GM23338 (cell line): ENCODE measurements at regions not wholly inside any gene's neighbourhood (a gene's known extent, or its start where the extent isn't known, plus 50 kb on each side); places are given as distances from the start of the nearest gene placed in this dataset.

Source experiments
- CREB1 ChIP-seq: fragments of 250-450 bp; sonication (Bioruptor Pico); IDR thresholded peaks from 2 replicates; pipeline ENCODE4 v1.5.0; 2020; ENCODE audit warnings: low read depth, mild to moderate bottlenecking, moderate library complexity
- EZH2 ChIP-seq: fragments of 200-600 bp; sonication (generic); IDR thresholded peaks from one replicate; pipeline ENCODE4 v1.8.0; 2017; ENCODE audit warnings: antibody characterized with exemption, mild to moderate bottlenecking, low read depth; ENCODE audit not compliant: unreplicated experiment
- EZH2phosphoT487 ChIP-seq: fragments of 200-600 bp; sonication (generic); IDR thresholded peaks from one replicate; pipeline ENCODE4 v1.8.1; 2018; ENCODE audit warnings: antibody characterized with exemption; ENCODE audit not compliant: unreplicated experiment
- JUNB ChIP-seq: IDR thresholded peaks from one replicate; pipeline ENCODE4 v1.6.1; 2016; ENCODE audit warnings: antibody characterized with exemption; ENCODE audit not compliant: unreplicated experiment
- NANOG ChIP-seq: IDR thresholded peaks from 2 replicates; pipeline ENCODE4 v1.6.1; 2016; ENCODE audit warnings: antibody characterized with exemption, borderline replicate concordance
- POLR2AphosphoS5 ChIP-seq: IDR thresholded peaks from 2 replicates; pipeline ENCODE4 v1.6.1; 2016; ENCODE audit warnings: antibody characterized with exemption, low read depth
- REST ChIP-seq: IDR thresholded peaks from one replicate; pipeline ENCODE4 v1.6.1; 2018; ENCODE audit warnings: antibody characterized with exemption; ENCODE audit not compliant: unreplicated experiment
- STAT1 ChIP-seq: IDR thresholded peaks from one replicate; pipeline ENCODE4 v1.6.1; 2016; ENCODE audit warnings: antibody characterized with exemption; ENCODE audit not compliant: unreplicated experiment
- ZNF114 ChIP-seq: fragments of 250-450 bp; sonication (Bioruptor Pico); IDR thresholded peaks from 2 replicates; pipeline ENCODE4 v1.5.0; 2020; ENCODE audit warnings: mild to moderate bottlenecking, moderate library complexity
- ZNF331 ChIP-seq: fragments of 250-450 bp; sonication (Bioruptor Pico); IDR thresholded peaks from 2 replicates; pipeline ENCODE4 v1.5.0; 2020; ENCODE audit warnings: low read depth, mild to moderate bottlenecking, moderate library complexity
- TF ChIP-seq, protein P1 (sequence below), 2 experiments: fragments of 200-600 bp in 1 of 2; sonication (generic) in 1 of 2; conservative IDR thresholded peaks; 2 replicates each; pipeline versions ENCODE4 v1.5.1 to v1.6.1; 2016 to 2017; ENCODE audit warnings: antibody characterized with exemption in 2 of 2, low read depth in 2 of 2, mild to moderate bottlenecking in 2 of 2, moderate library complexity in 1 of 2
- TF ChIP-seq, protein P2 (sequence below): IDR thresholded peaks from 2 replicates; pipeline ENCODE4 v1.6.1; 2016; ENCODE audit warnings: antibody characterized with exemption
- TF ChIP-seq, protein P3 (sequence below): fragments of 250-450 bp; sonication (Bioruptor Pico); IDR thresholded peaks from 2 replicates; pipeline ENCODE4 v1.5.0; 2020; ENCODE audit warnings: mild to moderate bottlenecking, moderate library complexity

- TF ChIP-seq, protein P1, sequence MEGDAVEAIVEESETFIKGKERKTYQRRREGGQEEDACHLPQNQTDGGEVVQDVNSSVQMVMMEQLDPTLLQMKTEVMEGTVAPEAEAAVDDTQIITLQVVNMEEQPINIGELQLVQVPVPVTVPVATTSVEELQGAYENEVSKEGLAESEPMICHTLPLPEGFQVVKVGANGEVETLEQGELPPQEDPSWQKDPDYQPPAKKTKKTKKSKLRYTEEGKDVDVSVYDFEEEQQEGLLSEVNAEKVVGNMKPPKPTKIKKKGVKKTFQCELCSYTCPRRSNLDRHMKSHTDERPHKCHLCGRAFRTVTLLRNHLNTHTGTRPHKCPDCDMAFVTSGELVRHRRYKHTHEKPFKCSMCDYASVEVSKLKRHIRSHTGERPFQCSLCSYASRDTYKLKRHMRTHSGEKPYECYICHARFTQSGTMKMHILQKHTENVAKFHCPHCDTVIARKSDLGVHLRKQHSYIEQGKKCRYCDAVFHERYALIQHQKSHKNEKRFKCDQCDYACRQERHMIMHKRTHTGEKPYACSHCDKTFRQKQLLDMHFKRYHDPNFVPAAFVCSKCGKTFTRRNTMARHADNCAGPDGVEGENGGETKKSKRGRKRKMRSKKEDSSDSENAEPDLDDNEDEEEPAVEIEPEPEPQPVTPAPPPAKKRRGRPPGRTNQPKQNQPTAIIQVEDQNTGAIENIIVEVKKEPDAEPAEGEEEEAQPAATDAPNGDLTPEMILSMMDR (conservative IDR thresholded peaks at IDR 0.05; ENCODE audit: low read depth in 2 of 2), result peak; percentile 72 to 93
- TF ChIP-seq EZH2, result no peak
- no peak for TF ChIP-seq CREB1
- no peak for TF ChIP-seq REST
- TF ChIP-seq POLR2AphosphoS5, result no peak
- TF ChIP-seq, protein P2, sequence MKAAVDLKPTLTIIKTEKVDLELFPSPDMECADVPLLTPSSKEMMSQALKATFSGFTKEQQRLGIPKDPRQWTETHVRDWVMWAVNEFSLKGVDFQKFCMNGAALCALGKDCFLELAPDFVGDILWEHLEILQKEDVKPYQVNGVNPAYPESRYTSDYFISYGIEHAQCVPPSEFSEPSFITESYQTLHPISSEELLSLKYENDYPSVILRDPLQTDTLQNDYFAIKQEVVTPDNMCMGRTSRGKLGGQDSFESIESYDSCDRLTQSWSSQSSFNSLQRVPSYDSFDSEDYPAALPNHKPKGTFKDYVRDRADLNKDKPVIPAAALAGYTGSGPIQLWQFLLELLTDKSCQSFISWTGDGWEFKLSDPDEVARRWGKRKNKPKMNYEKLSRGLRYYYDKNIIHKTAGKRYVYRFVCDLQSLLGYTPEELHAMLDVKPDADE, result no peak
- no peak for TF ChIP-seq EZH2phosphoT487
- TF ChIP-seq JUNB, result no peak
- no peak for TF ChIP-seq STAT1
- TF ChIP-seq ZNF331, result no peak
- TF ChIP-seq, protein P3, sequence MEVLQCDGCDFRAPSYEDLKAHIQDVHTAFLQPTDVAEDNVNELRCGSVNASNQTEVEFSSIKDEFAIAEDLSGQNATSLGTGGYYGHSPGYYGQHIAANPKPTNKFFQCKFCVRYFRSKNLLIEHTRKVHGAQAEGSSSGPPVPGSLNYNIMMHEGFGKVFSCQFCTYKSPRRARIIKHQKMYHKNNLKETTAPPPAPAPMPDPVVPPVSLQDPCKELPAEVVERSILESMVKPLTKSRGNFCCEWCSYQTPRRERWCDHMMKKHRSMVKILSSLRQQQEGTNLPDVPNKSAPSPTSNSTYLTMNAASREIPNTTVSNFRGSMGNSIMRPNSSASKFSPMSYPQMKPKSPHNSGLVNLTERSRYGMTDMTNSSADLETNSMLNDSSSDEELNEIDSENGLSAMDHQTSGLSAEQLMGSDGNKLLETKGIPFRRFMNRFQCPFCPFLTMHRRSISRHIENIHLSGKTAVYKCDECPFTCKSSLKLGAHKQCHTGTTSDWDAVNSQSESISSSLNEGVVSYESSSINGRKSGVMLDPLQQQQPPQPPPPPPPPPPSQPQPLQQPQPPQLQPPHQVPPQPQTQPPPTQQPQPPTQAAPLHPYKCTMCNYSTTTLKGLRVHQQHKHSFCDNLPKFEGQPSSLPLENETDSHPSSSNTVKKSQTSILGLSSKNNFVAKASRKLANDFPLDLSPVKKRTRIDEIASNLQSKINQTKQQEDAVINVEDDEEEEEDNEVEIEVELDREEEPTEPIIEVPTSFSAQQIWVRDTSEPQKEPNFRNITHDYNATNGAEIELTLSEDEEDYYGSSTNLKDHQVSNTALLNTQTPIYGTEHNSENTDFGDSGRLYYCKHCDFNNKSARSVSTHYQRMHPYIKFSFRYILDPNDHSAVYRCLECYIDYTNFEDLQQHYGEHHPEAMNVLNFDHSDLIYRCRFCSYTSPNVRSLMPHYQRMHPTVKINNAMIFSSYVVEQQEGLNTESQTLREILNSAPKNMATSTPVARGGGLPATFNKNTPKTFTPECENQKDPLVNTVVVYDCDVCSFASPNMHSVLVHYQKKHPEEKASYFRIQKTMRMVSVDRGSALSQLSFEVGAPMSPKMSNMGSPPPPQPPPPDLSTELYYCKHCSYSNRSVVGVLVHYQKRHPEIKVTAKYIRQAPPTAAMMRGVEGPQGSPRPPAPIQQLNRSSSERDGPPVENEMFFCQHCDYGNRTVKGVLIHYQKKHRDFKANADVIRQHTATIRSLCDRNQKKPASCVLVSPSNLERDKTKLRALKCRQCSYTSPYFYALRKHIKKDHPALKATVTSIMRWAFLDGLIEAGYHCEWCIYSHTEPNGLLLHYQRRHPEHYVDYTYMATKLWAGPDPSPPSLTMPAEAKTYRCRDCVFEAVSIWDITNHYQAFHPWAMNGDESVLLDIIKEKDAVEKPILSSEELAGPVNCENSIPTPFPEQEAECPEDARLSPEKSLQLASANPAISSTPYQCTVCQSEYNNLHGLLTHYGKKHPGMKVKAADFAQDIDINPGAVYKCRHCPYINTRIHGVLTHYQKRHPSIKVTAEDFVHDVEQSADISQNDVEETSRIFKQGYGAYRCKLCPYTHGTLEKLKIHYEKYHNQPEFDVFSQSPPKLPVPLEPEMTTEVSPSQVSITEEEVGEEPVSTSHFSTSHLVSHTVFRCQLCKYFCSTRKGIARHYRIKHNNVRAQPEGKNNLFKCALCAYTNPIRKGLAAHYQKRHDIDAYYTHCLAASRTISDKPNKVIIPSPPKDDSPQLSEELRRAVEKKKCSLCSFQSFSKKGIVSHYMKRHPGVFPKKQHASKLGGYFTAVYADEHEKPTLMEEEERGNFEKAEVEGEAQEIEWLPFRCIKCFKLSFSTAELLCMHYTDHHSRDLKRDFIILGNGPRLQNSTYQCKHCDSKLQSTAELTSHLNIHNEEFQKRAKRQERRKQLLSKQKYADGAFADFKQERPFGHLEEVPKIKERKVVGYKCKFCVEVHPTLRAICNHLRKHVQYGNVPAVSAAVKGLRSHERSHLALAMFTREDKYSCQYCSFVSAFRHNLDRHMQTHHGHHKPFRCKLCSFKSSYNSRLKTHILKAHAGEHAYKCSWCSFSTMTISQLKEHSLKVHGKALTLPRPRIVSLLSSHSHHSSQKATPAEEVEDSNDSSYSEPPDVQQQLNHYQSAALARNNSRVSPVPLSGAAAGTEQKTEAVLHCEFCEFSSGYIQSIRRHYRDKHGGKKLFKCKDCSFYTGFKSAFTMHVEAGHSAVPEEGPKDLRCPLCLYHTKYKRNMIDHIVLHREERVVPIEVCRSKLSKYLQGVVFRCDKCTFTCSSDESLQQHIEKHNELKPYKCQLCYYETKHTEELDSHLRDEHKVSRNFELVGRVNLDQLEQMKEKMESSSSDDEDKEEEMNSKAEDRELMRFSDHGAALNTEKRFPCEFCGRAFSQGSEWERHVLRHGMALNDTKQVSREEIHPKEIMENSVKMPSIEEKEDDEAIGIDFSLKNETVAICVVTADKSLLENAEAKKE, result no peak
- TF ChIP-seq ZNF114 (CRISPR knock-in tag), result no peak
- no peak for TF ChIP-seq NANOG
Measured at GRCh38 chr13:70568571-70568970, 460.3 kb upstream of the KLHL1 start.
